ENCODE measurements at regions not wholly inside any gene's neighbourhood (a gene's known extent, or its start where the extent isn't known, plus 50 kb on each side); places are given as distances from the start of the nearest gene placed in this dataset.
A peak's percentile ranks its signal among the peaks of the same experiment; 100 is the strongest.

DNA sequence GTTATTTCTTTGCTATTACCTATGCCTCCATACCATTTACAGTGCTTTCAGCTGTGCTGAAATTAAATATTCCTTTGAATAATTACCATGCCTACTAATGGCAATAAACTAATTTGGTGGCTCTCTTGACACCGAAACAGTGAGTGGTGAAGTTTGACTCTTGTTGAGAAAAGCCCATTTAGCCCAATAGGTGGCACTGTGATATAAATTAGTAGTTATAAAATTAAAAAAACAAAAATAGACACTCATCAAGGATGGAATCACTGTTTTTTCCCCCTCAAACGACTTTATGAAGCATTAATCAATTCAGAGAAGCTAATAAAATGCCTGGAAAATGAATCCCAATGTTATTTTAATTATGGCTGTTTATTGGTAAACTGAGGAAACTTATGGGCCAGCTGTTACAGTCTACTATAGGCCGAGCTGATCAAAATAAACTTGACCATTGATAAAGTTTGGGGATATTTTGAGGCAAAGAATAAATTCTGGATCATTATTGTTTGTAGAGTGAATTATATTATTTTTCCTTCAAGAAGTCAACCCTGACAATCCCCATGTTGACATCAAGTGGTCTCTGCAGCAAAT is 339.6 kb downstream of the TRIB2 start:
- TF ChIP-seq POLR2A (IDR thresholded peaks at IDR 0.05; ENCODE audit: low read depth) (no peak), CTCF (IDR thresholded peaks at IDR 0.05) (peak in 1 of 3 experiments; percentile 31), EP300 (IDR thresholded peaks at IDR 0.05) (no peak), POLR2AphosphoS5 (IDR thresholded peaks at IDR 0.05) (no peak)
